ENCODE measurements at regions not wholly inside any gene's neighbourhood (a gene's known extent, or its start where the extent isn't known, plus 50 kb on each side); places are given as distances from the start of the nearest gene placed in this dataset.

DNA sequence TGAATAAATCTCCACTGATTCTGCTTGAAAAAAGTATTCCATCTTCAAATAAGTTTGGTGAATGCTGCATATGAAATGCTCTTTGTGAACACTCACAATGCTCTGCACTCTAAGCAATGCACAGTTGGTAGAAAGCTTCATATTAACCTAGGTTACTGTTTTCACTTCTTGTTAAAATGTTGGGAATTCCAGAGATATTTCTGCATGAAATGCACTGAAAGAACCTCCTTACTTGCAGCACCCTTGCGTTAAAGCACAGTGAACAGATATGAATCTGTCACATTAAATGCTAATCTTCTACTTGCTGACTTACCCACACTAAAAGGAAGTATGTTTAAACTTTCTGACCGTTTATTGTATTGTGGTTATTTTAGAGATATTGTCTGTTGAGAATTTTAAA is 584.1 kb upstream of the NUDT12 start:
- TF ChIP-seq, protein P1, sequence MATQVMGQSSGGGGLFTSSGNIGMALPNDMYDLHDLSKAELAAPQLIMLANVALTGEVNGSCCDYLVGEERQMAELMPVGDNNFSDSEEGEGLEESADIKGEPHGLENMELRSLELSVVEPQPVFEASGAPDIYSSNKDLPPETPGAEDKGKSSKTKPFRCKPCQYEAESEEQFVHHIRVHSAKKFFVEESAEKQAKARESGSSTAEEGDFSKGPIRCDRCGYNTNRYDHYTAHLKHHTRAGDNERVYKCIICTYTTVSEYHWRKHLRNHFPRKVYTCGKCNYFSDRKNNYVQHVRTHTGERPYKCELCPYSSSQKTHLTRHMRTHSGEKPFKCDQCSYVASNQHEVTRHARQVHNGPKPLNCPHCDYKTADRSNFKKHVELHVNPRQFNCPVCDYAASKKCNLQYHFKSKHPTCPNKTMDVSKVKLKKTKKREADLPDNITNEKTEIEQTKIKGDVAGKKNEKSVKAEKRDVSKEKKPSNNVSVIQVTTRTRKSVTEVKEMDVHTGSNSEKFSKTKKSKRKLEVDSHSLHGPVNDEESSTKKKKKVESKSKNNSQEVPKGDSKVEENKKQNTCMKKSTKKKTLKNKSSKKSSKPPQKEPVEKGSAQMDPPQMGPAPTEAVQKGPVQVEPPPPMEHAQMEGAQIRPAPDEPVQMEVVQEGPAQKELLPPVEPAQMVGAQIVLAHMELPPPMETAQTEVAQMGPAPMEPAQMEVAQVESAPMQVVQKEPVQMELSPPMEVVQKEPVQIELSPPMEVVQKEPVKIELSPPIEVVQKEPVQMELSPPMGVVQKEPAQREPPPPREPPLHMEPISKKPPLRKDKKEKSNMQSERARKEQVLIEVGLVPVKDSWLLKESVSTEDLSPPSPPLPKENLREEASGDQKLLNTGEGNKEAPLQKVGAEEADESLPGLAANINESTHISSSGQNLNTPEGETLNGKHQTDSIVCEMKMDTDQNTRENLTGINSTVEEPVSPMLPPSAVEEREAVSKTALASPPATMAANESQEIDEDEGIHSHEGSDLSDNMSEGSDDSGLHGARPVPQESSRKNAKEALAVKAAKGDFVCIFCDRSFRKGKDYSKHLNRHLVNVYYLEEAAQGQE (IDR thresholded peaks at IDR 0.05; ENCODE audit: insufficient read depth in 1 of 2, low read depth in 2 of 2, low read length in 2 of 2) = no peak
- TF ChIP-seq POLR2AphosphoS5 (IDR thresholded peaks at IDR 0.05; ENCODE audit: low read depth, low read length) (no peak), SIN3A (IDR thresholded peaks at IDR 0.05; ENCODE audit: borderline replicate concordance, insufficient read depth, low read length) (no peak)

Data from PFSK-1 (cell line).